A673 (cell line): ENCODE measurements at regions not wholly inside any gene's neighbourhood (a gene's known extent, or its start where the extent isn't known, plus 50 kb on each side); places are given as distances from the start of the nearest gene placed in this dataset.

ENCODE experiments used
- BruUV-seq: library from RNA; stranded (reverse); fragments of 400-500 nt; replicated peaks from 2 replicates; lab custom pipeline; 2021; lab: Mats Ljungman, UMichigan
- CTCF ChIA-PET: fragments of 300-600 bp; sonication (Branson Sonifier 250); formaldehyde crosslinking; loops from one replicate; lab custom pipeline; 2022; ENCODE audit warnings: antibody characterized with exemption; lab: Charles Lee
- POLR2A ChIA-PET: fragments of 300-600 bp; sonication (Branson Sonifier 250); formaldehyde crosslinking; loops from one replicate; lab custom pipeline; 2022; ENCODE audit warnings: antibody characterized with exemption; ENCODE audit not compliant: low non-redundant PET; lab: Charles Lee
- DNase-seq: peaks from one replicate; pipeline ENCODE4 v3.0.0-alpha.2; 2015; ENCODE audit warnings: low spot score
- H3K27ac ChIP-seq: fragments of 200-600 bp; sonication (generic); 2 replicates; pipeline ENCODE4 v1.5.1; 2016; ENCODE audit warnings: mixed run types, low read depth, mild to moderate bottlenecking, mixed read lengths, antibody characterized with exemption, low read length; ENCODE audit not compliant: poor library complexity, severe bottlenecking
- H3K27me3 ChIP-seq: fragments of 200-600 bp; sonication (generic); replicated peaks from 2 replicates; pipeline ENCODE4 v1.6.1; 2017; ENCODE audit warnings: mixed run types, low read depth, mild to moderate bottlenecking, mixed read lengths, antibody characterized with exemption, low read length; ENCODE audit not compliant: insufficient read depth, poor library complexity
- H3K36me3 ChIP-seq: fragments of 200-600 bp; sonication (generic); 2 replicates; pipeline ENCODE4 v1.6.1; 2016; ENCODE audit warnings: mixed run types, mild to moderate bottlenecking, mixed read lengths, antibody characterized with exemption, low read length; ENCODE audit not compliant: insufficient read depth, poor library complexity, severe bottlenecking
- H3K4me1 ChIP-seq: fragments of 200-600 bp; sonication (generic); 2 replicates; pipeline ENCODE4 v1.6.1; 2017; ENCODE audit warnings: mixed run types, mild to moderate bottlenecking, mixed read lengths, antibody characterized with exemption, low read length; ENCODE audit not compliant: insufficient read depth, poor library complexity, severe bottlenecking
- H3K4me3 ChIP-seq: fragments of 200-600 bp; sonication (generic); 2 replicates; pipeline ENCODE4 v1.5.1; 2016; ENCODE audit warnings: low read depth, mixed run types, mild to moderate bottlenecking, mixed read lengths, low read length; ENCODE audit not compliant: poor library complexity, severe bottlenecking
- H3K9me3 ChIP-seq: fragments of 200-600 bp; sonication (generic); 2 replicates; pipeline ENCODE4 v1.6.1; 2016; ENCODE audit warnings: mixed run types, low read depth, mild to moderate bottlenecking, mixed read lengths, antibody characterized with exemption, low read length; ENCODE audit not compliant: poor library complexity, severe bottlenecking
- EZH2 ChIP-seq: fragments of 200-600 bp; sonication (generic); IDR thresholded peaks from 2 replicates; pipeline ENCODE4 v1.6.1; 2017; ENCODE audit warnings: borderline replicate concordance, low read depth, mild to moderate bottlenecking, mixed read lengths, antibody characterized with exemption, low read length; ENCODE audit not compliant: poor library complexity, severe bottlenecking
- intact Hi-C: fragments of 100-400 bp; cut with micrococcal nuclease; formaldehyde crosslinking; loops from one replicate; pipeline ENCODE4 v1.10.0; 2022; ENCODE audit not compliant: unreplicated experiment
- TF ChIP-seq, protein P1 (sequence below): fragments of 300-800, 200-600 bp; sonication (generic); conservative IDR thresholded peaks from 2 replicates; pipeline ENCODE4 v1.5.1; 2017; ENCODE audit warnings: low read depth, mild to moderate bottlenecking, antibody characterized with exemption, low read length, moderate library complexity, mixed read lengths

DNA sequence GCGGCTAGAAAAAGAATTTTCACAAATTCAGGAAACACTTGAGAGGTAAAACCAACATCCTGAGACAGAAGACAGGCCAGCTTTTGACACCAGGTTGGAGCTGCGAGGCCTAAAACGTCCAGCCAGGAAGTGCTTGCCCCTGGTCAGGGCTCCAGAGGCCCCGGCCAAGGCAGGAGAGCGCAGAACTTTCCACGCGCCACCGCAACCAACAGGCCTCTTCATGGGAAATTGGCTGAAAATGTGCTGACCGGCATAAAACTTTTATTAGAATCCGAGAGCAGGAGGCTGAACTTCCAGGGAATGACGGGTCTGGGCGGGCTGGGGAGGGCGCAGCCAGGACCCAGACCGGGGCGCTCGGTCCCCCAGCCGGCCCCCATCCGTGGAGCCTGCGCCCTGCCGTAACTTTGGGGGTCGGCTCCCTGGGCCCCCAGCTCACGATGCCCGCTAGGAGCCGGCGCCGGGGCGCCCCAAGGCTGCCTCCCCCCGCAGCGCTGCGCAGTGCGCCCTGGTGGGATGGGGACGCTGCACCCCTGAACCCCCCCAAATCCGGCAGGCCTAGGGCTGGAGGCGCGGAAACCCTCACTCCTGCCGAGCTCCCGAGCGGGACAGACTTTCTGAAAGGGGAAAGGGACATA lies 414.0 kb upstream of the MKI67 start:
- no TSS peak for BruUV-seq
- Histone ChIP-seq H3K27me3 (peaks cover 12% of the 10 kb centered on the region), H3K4me1 (peaks cover 35% of the 10 kb centered on the region), H3K4me3 (peak overlapping the region; percentile 32), H3K27ac (no peak overlapping the region), H3K36me3 (no peaks in the 10 kb centered on the region), H3K9me3 (no peaks in the 10 kb centered on the region)
- ChIA-PET POLR2A (no interaction called here), CTCF (no interaction called here)
- intact Hi-C loops = loop anchor here (5.0 to 10.0 kb wide), 2 partner anchors 305 to 792 kb away; no protein-coding TSS in a partner anchor
- TF ChIP-seq, protein P1, sequence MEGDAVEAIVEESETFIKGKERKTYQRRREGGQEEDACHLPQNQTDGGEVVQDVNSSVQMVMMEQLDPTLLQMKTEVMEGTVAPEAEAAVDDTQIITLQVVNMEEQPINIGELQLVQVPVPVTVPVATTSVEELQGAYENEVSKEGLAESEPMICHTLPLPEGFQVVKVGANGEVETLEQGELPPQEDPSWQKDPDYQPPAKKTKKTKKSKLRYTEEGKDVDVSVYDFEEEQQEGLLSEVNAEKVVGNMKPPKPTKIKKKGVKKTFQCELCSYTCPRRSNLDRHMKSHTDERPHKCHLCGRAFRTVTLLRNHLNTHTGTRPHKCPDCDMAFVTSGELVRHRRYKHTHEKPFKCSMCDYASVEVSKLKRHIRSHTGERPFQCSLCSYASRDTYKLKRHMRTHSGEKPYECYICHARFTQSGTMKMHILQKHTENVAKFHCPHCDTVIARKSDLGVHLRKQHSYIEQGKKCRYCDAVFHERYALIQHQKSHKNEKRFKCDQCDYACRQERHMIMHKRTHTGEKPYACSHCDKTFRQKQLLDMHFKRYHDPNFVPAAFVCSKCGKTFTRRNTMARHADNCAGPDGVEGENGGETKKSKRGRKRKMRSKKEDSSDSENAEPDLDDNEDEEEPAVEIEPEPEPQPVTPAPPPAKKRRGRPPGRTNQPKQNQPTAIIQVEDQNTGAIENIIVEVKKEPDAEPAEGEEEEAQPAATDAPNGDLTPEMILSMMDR = no peak
- TF ChIP-seq EZH2 = peak; percentile 56
- DNase-seq = no peak

DNA sequence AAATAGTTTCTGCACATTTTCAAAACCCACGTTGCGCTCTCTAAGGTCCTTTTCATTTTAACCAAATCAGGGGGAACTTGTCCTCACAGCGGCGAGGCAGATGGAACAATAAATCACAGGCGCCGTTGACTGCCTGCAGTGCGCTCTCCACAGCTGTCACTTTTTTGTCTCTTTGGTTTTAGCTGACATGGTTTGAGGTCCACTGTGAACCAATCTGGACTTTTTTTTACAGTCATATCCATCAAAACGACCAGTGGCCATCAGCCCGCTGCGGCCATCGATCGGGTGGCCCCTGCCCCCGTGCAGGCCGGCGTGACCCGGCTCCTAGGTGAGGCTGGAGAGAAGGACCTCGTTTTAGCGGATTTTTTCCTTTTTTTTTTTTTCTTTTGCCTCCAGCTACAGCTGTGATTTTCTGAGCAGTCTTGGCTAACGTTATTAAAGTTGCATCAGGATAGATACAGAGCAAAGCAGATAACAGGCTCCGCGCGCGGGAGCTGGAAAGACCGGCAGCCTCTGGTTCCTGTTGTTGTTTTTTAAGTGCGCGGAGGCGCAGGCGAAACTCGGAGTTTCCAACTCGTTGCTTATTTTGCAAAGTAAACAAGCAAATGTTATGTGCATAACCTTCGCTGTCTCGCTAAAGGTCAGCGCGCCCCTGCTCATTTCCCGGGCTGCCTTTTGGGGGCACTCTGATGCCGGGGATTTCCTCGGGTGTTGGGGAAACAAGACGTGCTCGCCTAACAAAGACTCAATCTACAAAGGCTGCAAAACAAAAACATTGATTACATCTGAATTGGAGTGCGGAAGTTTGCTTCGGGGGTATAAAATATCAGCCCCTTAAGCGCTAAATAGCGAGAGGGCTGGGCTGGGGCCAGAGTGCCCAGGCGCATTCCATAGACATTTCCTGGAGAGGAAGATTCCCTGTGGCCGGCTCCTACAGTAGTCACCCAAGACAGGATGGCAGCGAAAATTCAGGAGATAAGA lies 414.8 kb upstream of the MKI67 start:
- no peak for TF ChIP-seq EZH2
- TF ChIP-seq, protein P1 = peak; percentile 65
- Histone ChIP-seq H3K27me3 (peaks cover 8% of the 10 kb centered on the region), H3K4me1 (peaks cover 35% of the 10 kb centered on the region), H3K4me3 (peak overlapping the region; percentile 32), H3K9me3 (no peaks in the 10 kb centered on the region), H3K36me3 (no peaks in the 10 kb centered on the region), H3K27ac (no peak overlapping the region)
- intact Hi-C loops = loop anchor here (5.0 to 10.0 kb wide), 2 partner anchors 304 to 791 kb away; no protein-coding TSS in a partner anchor
- peak; percentile 53 for DNase-seq
- BruUV-seq = no TSS peak
- ChIA-PET CTCF (no interaction called here), POLR2A (no interaction called here)

DNA sequence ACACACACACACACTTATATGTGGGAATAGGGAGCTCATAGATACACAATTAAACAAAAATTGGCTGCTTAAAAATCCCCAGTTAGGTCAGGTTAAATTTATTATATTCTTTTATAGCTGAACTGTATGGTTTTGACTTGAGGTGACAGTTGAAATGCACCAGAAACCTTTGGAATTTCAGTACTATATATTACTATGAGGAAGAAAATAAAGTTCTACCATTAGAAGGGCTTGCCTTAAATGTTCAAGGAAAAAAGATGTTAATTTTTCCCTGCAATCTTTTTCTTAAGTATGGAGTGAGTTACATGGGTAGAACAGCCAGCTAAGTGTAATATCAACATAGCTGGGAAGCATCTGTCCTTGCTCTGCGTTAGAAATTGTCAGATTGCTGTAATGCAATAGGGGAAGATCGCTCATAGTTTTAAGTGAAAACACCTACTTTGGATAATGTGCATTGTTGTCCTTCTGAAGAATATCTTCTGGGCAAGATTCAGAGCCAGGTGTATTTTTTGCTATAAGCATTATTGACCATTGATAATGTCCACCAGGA lies 415.8 kb upstream of the MKI67 start:
- POLR2A ChIA-PET = no interaction called here

More for the DNA sequence above, 415.8 kb upstream of the MKI67 start:
- intact Hi-C loops = loop anchor here (5.0 to 10.0 kb wide), 2 partner anchors 303 to 790 kb away; no protein-coding TSS in a partner anchor
- H3K4me1 ChIP-seq = peaks cover 32% of the 10 kb centered on the region
- H3K4me3 ChIP-seq = no peak overlapping the region
- BruUV-seq = no TSS peak
- H3K36me3 ChIP-seq = no peaks in the 10 kb centered on the region
- H3K27me3 ChIP-seq = peaks cover 8% of the 10 kb centered on the region
- CTCF ChIA-PET = no interaction called here
- TF ChIP-seq, protein P1 = no peak
- no peak for TF ChIP-seq EZH2
- no peak overlapping the region for H3K27ac ChIP-seq
- no peak for DNase-seq
- H3K9me3 ChIP-seq = no peaks in the 10 kb centered on the region
